Muscle of leg (tissue), 3 donors: ENCODE measurements at regions not wholly inside any gene's neighbourhood (a gene's known extent, or its start where the extent isn't known, plus 50 kb on each side); places are given as distances from the start of the nearest gene placed in this dataset.
"Not testable (repeated sequence)": the region's sequence is repeated elsewhere in the genome, so short reads cannot be mapped to it uniquely, and the experiment has no call there.

ENCODE experiments used
- DNase-seq: peaks from one replicate; pipeline ENCODE4 v3.0.0; 2013
- H3K27ac ChIP-seq: one replicate; pipeline ENCODE4 v1.5.1; 2013; ENCODE audit warnings: mild to moderate bottlenecking, low read length, control low read depth
- H3K27me3 ChIP-seq: one replicate; pipeline ENCODE4 v1.6.1; 2013; ENCODE audit warnings: low read length; ENCODE audit not compliant: control insufficient read depth, insufficient read depth
- H3K36me3 ChIP-seq: one replicate; pipeline ENCODE4 v1.6.1; 2013; ENCODE audit warnings: low read length; ENCODE audit not compliant: control insufficient read depth, insufficient read depth
- H3K4me1 ChIP-seq: one replicate; pipeline ENCODE4 v1.6.1; 2013; ENCODE audit warnings: low read length; ENCODE audit not compliant: control insufficient read depth, insufficient read depth
- H3K4me3 ChIP-seq: one replicate; pipeline ENCODE4 v1.5.1; 2013; ENCODE audit warnings: low read length, control low read depth
- H3K9me3 ChIP-seq: replicated peaks from 2 replicates; pipeline ENCODE4 v1.6.1; 2013; ENCODE audit warnings: low read depth, low read length; ENCODE audit not compliant: control insufficient read depth
- WGBS: methylation state at CpG from one replicate; pipeline ENCODE4 v1.1.5; 2013; ENCODE audit warnings: missing lambda C conversion rate; ENCODE audit not compliant: insufficient coverage; 5-methylcytosine and 5-hydroxymethylcytosine counted together

DNA sequence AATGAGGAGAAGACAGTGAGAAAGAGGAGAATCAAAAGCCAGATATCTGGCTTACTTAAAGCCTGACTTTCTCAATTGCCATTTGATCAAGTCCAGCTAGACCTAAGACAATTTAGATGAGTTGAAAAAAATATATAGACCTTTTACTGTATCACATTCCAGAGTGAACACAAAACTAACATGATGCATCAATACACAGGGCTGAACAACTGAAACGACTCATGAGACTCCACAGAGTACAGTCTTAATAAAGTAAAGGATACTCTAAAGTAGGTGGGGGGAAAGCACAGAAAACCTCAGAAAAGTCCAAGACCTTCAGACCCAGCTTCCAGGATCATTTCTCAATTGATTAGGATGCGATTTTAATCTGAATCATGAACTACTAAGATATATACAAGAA is 95.3 kb upstream of the OR9G4 start:
- DNase-seq = no peak
- Histone ChIP-seq H3K27me3 (no peaks in the 10 kb centered on the region), H3K4me1 (no peaks in the 10 kb centered on the region), H3K9me3 (no peaks in the 10 kb centered on the region), H3K27ac (no peak overlapping the region), H3K36me3 (no peaks in the 10 kb centered on the region), H3K4me3 (no peak overlapping the region)
- WGBS = no CpG with 5 or more reads among the region's 2 CpGs

- 80% methylated on average over 1 of the region's 5 CpGs for WGBS
- no peak overlapping the region for H3K27ac ChIP-seq
- no peaks in the 10 kb centered on the region for H3K9me3 ChIP-seq
- DNase-seq = no peak
- H3K36me3 ChIP-seq = no peaks in the 10 kb centered on the region
- H3K27me3 ChIP-seq = no peaks in the 10 kb centered on the region
- no peaks in the 10 kb centered on the region for H3K4me1 ChIP-seq
- no peak overlapping the region for H3K4me3 ChIP-seq
Measured at GRCh38 chr11:56842814-56843794, 94.6 kb upstream of the OR9G4 start.

- Histone ChIP-seq H3K4me1 (no peaks in the 10 kb centered on the region), H3K27me3 (no peaks in the 10 kb centered on the region), H3K27ac (no peak overlapping the region), H3K4me3 (no peak overlapping the region), H3K9me3 (no peaks in the 10 kb centered on the region), H3K36me3 (no peaks in the 10 kb centered on the region)
- 0% methylated on average over 5 of the region's 8 CpGs for WGBS
- peak; percentile 70 for DNase-seq
Measured at GRCh38 chr11:56841210-56841810, 92.8 kb upstream of the OR9G4 start.

GRCh38 chr11:56827357-56827756 is 78.9 kb upstream of the OR9G4 start:
- DNase-seq, H3K4me3 ChIP-seq, H3K27me3 ChIP-seq, H3K36me3 ChIP-seq, H3K4me1 ChIP-seq, H3K27ac ChIP-seq, H3K9me3 ChIP-seq: not testable (repeated sequence)
- WGBS = 62% methylated on average over 2 of the region's 5 CpGs

- no peak overlapping the region for H3K4me3 ChIP-seq
- H3K27ac ChIP-seq = no peak overlapping the region
- 61% methylated on average over 2 of the region's 2 CpGs for WGBS
- no peak for DNase-seq
- no peaks in the 10 kb centered on the region for H3K36me3 ChIP-seq
- H3K27me3 ChIP-seq = no peaks in the 10 kb centered on the region
- H3K4me1 ChIP-seq = no peaks in the 10 kb centered on the region
- H3K9me3 ChIP-seq = no peaks in the 10 kb centered on the region
Measured at GRCh38 chr11:56819916-56820315, 71.4 kb upstream of the OR9G4 start.

DNA sequence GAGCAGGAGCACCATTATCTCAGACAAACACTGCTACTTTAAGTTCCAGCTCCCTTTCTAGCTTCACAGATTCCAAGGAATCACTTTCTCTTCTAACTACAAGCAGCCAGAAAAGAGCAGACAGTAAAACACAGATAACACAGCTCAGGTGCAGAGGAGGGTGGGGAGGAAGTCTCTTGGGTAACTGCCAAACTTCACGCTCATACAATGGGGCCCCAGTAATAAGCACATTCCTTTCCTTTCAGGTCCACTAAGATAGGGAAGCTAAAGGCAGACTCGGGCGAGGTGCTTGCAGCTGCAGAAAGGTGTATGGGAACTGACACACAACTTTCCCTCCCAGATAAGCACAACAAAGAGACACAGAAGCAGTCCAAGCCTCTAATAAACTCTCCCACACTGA is 69.2 kb upstream of the OR9G4 start:
- Histone ChIP-seq H3K9me3 (no peaks in the 10 kb centered on the region), H3K27me3 (no peaks in the 10 kb centered on the region), H3K27ac (no peak overlapping the region), H3K4me3 (no peak overlapping the region), H3K4me1 (no peaks in the 10 kb centered on the region), H3K36me3 (no peaks in the 10 kb centered on the region)
- no CpG with 5 or more reads among the region's 3 CpGs for WGBS
- no peak for DNase-seq

GRCh38 chr11:56816259-56816658 is 67.8 kb upstream of the OR9G4 start:
- Histone ChIP-seq H3K4me3 (no peak overlapping the region), H3K36me3 (no peaks in the 10 kb centered on the region), H3K4me1 (no peaks in the 10 kb centered on the region), H3K9me3 (no peaks in the 10 kb centered on the region), H3K27ac (no peak overlapping the region), H3K27me3 (no peaks in the 10 kb centered on the region)
- DNase-seq = no peak
- no CpG with 5 or more reads among the region's 2 CpGs for WGBS

GRCh38 chr11:56808326-56808725 is 59.8 kb upstream of the OR9G4 start:
- no peak overlapping the region for H3K27ac ChIP-seq
- H3K4me3 ChIP-seq = no peak overlapping the region
- no peaks in the 10 kb centered on the region for H3K4me1 ChIP-seq
- H3K27me3 ChIP-seq = no peaks in the 10 kb centered on the region
- peaks cover 5% of the 10 kb centered on the region for H3K9me3 ChIP-seq
- no CpG with 5 or more reads among the region's 1 CpG for WGBS
- no peaks in the 10 kb centered on the region for H3K36me3 ChIP-seq
- no peak for DNase-seq

- 60% methylated on average over 1 of the region's 4 CpGs for WGBS
- Histone ChIP-seq H3K4me3 (no peak overlapping the region), H3K27ac (no peak overlapping the region), H3K36me3 (no peaks in the 10 kb centered on the region), H3K9me3 (no peaks in the 10 kb centered on the region), H3K4me1 (no peaks in the 10 kb centered on the region), H3K27me3 (no peaks in the 10 kb centered on the region)
- DNase-seq = no peak
Measured at GRCh38 chr11:56799691-56800210, 51.3 kb upstream of the OR9G4 start.
